ENCODE measurements at regions not wholly inside any gene's neighbourhood (a gene's known extent, or its start where the extent isn't known, plus 50 kb on each side); places are given as distances from the start of the nearest gene placed in this dataset.

- no peaks in the 10 kb centered on the region for H3K4me1 ChIP-seq (ENCODE audit: control insufficient read depth, insufficient read depth, low read length)
- no peak overlapping the region for H3K4me3 ChIP-seq (ENCODE audit: low read depth in 2 of 2, low read length in 2 of 2)
- ATAC-seq: no peak
- in situ Hi-C loops (cut with HindIII; ENCODE audit: low pct_unique_long_range_greater_than_20kb, low sequenced_read_pairs) (no loop called here), intact Hi-C loops (cut with micrococcal nuclease; ENCODE audit: unreplicated experiment) (no loop called here)
- no peaks in the 10 kb centered on the region for H3K27me3 ChIP-seq (ENCODE audit: control insufficient read depth, insufficient read depth, low read length)
- TF ChIP-seq CTCF (IDR thresholded peaks at IDR 0.05): no peak
- TF ChIP-seq REST (IDR thresholded peaks at IDR 0.05; ENCODE audit: insufficient read depth in 1 of 2, low read depth in 2 of 2, low read length in 1 of 2): no peak
- no peak for TF ChIP-seq POLR2AphosphoS5 (IDR thresholded peaks at IDR 0.05; ENCODE audit: low read depth, low read length)
- no peak for TF ChIP-seq TCF7L2 (IDR thresholded peaks at IDR 0.05; ENCODE audit: low read depth, low read length)
- TF ChIP-seq SIN3A (IDR thresholded peaks at IDR 0.05; ENCODE audit: borderline replicate concordance, insufficient read depth, low read depth, low read length): no peak
- POLR2A ChIA-PET: no interaction called here
- no peaks in the 10 kb centered on the region for H3K9me3 ChIP-seq (ENCODE audit: control insufficient read depth, insufficient read depth, low read depth, low read length)
- CTCF ChIA-PET: no interaction called here
- no peaks in the 10 kb centered on the region for H3K36me3 ChIP-seq (ENCODE audit: control insufficient read depth, insufficient read depth, low read length)
- no peak overlapping the region for H3K27ac ChIP-seq (ENCODE audit: low read length)
- no peak for DNase-seq (ENCODE audit: low read depth, low spot score)
- no TSS peak for BruUV-seq (replicated peaks)
These were observed 226.8 kb downstream of the ACTR3B start for GRCh38 chr7:152986376-152986775.

GRCh38 chr7:152987656-152988055, 228.1 kb downstream of the ACTR3B start:
- H3K4me3 ChIP-seq (ENCODE audit: low read depth in 2 of 2, low read length in 2 of 2): no peak overlapping the region
- ChIA-PET CTCF (no interaction called here), POLR2A (no interaction called here)
- H3K36me3 ChIP-seq (ENCODE audit: control insufficient read depth, insufficient read depth, low read length): no peaks in the 10 kb centered on the region
- H3K27me3 ChIP-seq (ENCODE audit: control insufficient read depth, insufficient read depth, low read length): no peaks in the 10 kb centered on the region
- no peaks in the 10 kb centered on the region for H3K9me3 ChIP-seq (ENCODE audit: control insufficient read depth, insufficient read depth, low read depth, low read length)
- TF ChIP-seq CTCF (IDR thresholded peaks at IDR 0.05) (no peak), REST (IDR thresholded peaks at IDR 0.05; ENCODE audit: insufficient read depth in 1 of 2, low read depth in 2 of 2, low read length in 1 of 2) (no peak), SIN3A (IDR thresholded peaks at IDR 0.05; ENCODE audit: borderline replicate concordance, insufficient read depth, low read depth, low read length) (no peak), POLR2AphosphoS5 (IDR thresholded peaks at IDR 0.05; ENCODE audit: low read depth, low read length) (no peak), TCF7L2 (IDR thresholded peaks at IDR 0.05; ENCODE audit: low read depth, low read length) (no peak)
- no peak for ATAC-seq
- intact Hi-C loops (cut with micrococcal nuclease; ENCODE audit: unreplicated experiment): no loop called here
- in situ Hi-C loops (cut with HindIII; ENCODE audit: low pct_unique_long_range_greater_than_20kb, low sequenced_read_pairs): no loop called here
- H3K27ac ChIP-seq (ENCODE audit: low read length): no peak overlapping the region
- no peaks in the 10 kb centered on the region for H3K4me1 ChIP-seq (ENCODE audit: control insufficient read depth, insufficient read depth, low read length)
- DNase-seq (ENCODE audit: low read depth, low spot score): no peak
- BruUV-seq (replicated peaks): no TSS peak
